ENCODE measurements at regions not wholly inside any gene's neighbourhood (a gene's known extent, or its start where the extent isn't known, plus 50 kb on each side); places are given as distances from the start of the nearest gene placed in this dataset.

- no peak overlapping the region for H3K4me3 ChIP-seq (replicated peaks; ENCODE audit: low read depth, low read length)
- TF ChIP-seq CTCF (IDR thresholded peaks at IDR 0.05; ENCODE audit: low read depth, low read length, missing control alignments), result no peak
- DNase-seq (ENCODE audit: extremely low read depth, low read depth), result no peak
Observed at GRCh38 chr6:163786995-163787671, 372.6 kb downstream of the QKI start.

GRCh38 chr6:163782436-163783003 lies 368.0 kb downstream of the QKI start:
- TF ChIP-seq CTCF (IDR thresholded peaks at IDR 0.05; ENCODE audit: low read depth, low read length, missing control alignments), result no peak
- no peak for DNase-seq (ENCODE audit: extremely low read depth, low read depth)
- no peak overlapping the region for H3K4me3 ChIP-seq (replicated peaks; ENCODE audit: low read depth, low read length)

GRCh38 chr6:163780994-163781393 lies 366.5 kb downstream of the QKI start:
- no peak overlapping the region for H3K4me3 ChIP-seq (replicated peaks; ENCODE audit: low read depth, low read length)
- DNase-seq (ENCODE audit: extremely low read depth, low read depth), result no peak
- TF ChIP-seq CTCF (IDR thresholded peaks at IDR 0.05; ENCODE audit: low read depth, low read length, missing control alignments), result no peak

- no peak overlapping the region for H3K4me3 ChIP-seq (replicated peaks; ENCODE audit: low read depth, low read length)
- no peak for TF ChIP-seq CTCF (IDR thresholded peaks at IDR 0.05; ENCODE audit: low read depth, low read length, missing control alignments)
- DNase-seq (ENCODE audit: extremely low read depth, low read depth), result no peak
Observed at GRCh38 chr6:163779727-163780284, 365.3 kb downstream of the QKI start.

DNA sequence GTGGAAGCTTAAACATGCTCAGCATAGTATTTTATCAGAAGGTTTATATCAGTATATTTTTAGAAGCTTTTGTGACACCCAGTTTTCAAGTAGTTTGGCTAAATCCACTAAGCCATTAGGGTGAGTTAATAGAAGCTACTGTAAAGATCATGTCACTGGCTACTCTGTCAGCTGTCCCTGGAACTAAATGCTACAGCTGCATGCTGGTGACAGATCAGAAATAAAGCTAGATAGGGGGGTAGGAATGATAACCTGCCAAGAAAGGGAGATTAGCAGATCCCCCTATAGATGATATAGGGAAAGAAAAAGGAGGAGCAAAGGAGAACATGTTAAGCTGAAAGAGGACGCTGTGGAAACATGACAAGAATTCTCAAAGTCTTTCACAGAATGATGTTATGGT lies 363.2 kb downstream of the QKI start:
- no peak for DNase-seq (ENCODE audit: extremely low read depth, low read depth)
- TF ChIP-seq CTCF (IDR thresholded peaks at IDR 0.05; ENCODE audit: low read depth, low read length, missing control alignments), result no peak

DNA sequence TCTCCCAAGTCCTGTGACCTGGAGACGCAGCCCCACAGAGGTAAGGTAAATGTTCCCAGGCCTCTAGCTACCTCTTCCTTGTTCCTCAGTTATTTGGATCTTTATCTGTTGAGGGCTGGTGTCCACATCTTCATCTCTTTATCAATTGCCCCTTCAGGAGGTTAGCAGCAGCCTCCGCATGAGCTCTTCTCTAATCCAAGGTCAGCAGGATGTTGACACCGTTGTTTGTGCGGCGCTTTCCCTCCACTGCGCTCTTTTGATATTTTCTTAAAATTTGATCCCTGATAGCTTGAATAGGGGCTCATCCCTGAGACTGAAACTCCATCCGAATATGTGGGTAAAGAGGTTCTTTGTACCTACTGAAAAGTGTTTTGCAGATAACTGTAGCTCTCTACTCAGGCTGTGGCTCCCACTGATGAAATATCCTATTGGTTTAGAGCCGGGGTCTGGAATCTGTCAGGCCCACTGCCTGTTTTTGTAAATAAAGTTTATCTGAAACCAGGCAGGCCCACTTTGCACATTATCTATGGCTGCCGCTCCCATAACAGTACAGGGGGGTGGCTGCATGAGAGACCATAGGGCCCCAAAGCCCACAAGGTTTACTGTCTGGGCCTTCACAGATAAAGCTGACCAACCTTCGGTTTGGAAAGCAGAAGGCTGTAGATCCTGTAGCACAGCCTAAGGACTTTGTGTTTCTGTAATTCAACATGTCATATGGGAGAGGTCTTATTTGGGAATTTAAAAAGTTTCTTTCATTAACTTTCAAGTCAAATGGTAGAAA lies 362.6 kb downstream of the QKI start:
- no peak for TF ChIP-seq CTCF (IDR thresholded peaks at IDR 0.05; ENCODE audit: low read depth, low read length, missing control alignments)
- no peak overlapping the region for H3K4me3 ChIP-seq (replicated peaks; ENCODE audit: low read depth, low read length)
- DNase-seq (ENCODE audit: extremely low read depth, low read depth), result no peak

More for the DNA sequence above, 363.2 kb downstream of the QKI start:
- H3K4me3 ChIP-seq (replicated peaks; ENCODE audit: low read depth, low read length), result no peak overlapping the region

Data from HFF-Myc (cell line).